ENCODE measurements at regions not wholly inside any gene's neighbourhood (a gene's known extent, or its start where the extent isn't known, plus 50 kb on each side); places are given as distances from the start of the nearest gene placed in this dataset.

- TF ChIP-seq SIN3A (IDR thresholded peaks at IDR 0.05; ENCODE audit: borderline replicate concordance, insufficient read depth, low read length) (no peak), REST (IDR thresholded peaks at IDR 0.05; ENCODE audit: insufficient read depth in 1 of 2, low read depth in 2 of 2, low read length in 2 of 2) (no peak), POLR2AphosphoS5 (IDR thresholded peaks at IDR 0.05; ENCODE audit: low read depth, low read length) (no peak), TAF1 (IDR thresholded peaks at IDR 0.05; ENCODE audit: borderline replicate concordance, insufficient read depth, low read length) (no peak), FOXP2 (optimal IDR thresholded peaks at IDR 0.05; ENCODE audit: borderline replicate concordance, extremely low read depth, extremely low read length, insufficient read depth) (no peak)
Observed at GRCh38 chr5:97242341-97242740, 59.3 kb upstream of the RIOK2 start.

DNA sequence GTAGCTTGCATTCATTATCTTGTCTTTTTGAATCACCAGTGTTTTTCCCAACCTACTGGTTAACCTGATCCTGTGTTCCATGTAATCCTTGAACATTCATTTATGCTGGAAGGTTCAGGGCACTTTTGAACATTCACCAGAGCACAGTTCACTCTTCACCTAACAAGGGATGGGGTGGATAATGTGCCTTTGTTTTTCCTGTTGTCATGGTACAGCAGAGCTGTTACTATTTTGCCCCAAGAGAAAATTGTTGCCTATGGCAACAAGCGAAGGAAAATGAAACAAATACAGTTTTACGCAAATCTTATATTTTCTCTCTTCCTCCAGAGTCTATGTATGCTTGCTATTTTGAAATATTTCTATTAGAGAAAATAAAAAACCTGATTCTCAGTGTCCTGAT is 60.3 kb upstream of the RIOK2 start:
- TF ChIP-seq FOXP2 (optimal IDR thresholded peaks at IDR 0.05; ENCODE audit: borderline replicate concordance, extremely low read depth, extremely low read length, insufficient read depth) (no peak), REST (IDR thresholded peaks at IDR 0.05; ENCODE audit: insufficient read depth in 1 of 2, low read depth in 2 of 2, low read length in 2 of 2) (no peak), SIN3A (IDR thresholded peaks at IDR 0.05; ENCODE audit: borderline replicate concordance, insufficient read depth, low read length) (no peak), POLR2AphosphoS5 (IDR thresholded peaks at IDR 0.05; ENCODE audit: low read depth, low read length) (no peak), TAF1 (IDR thresholded peaks at IDR 0.05; ENCODE audit: borderline replicate concordance, insufficient read depth, low read length) (no peak)

DNA sequence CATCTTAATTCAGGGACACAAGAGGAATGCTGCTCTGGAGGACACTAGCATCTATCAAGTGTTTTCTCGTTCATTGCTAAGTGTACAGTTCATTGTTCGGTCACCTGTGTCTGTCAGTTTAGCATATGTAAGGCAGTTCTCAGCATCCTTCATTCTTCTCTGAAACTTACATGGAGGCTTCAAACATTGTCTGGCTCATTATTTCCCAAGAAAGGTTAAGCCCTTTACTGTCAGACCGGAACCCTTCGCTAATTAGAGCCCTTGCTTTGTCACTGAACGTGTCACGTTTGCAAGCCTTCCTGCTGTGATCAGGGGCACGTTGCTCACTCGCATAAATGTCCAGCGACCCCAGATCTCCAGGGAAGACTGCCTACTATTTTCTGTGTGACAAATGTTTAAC is 62.3 kb upstream of the RIOK2 start:
- TF ChIP-seq TAF1 (IDR thresholded peaks at IDR 0.05; ENCODE audit: borderline replicate concordance, insufficient read depth, low read length): no peak
- TF ChIP-seq FOXP2 (optimal IDR thresholded peaks at IDR 0.05; ENCODE audit: borderline replicate concordance, extremely low read depth, extremely low read length, insufficient read depth): no peak
- TF ChIP-seq POLR2AphosphoS5 (IDR thresholded peaks at IDR 0.05; ENCODE audit: low read depth, low read length): no peak
- TF ChIP-seq SIN3A (IDR thresholded peaks at IDR 0.05; ENCODE audit: borderline replicate concordance, insufficient read depth, low read length): no peak
- no peak for TF ChIP-seq REST (IDR thresholded peaks at IDR 0.05; ENCODE audit: insufficient read depth in 1 of 2, low read depth in 2 of 2, low read length in 2 of 2)

DNA sequence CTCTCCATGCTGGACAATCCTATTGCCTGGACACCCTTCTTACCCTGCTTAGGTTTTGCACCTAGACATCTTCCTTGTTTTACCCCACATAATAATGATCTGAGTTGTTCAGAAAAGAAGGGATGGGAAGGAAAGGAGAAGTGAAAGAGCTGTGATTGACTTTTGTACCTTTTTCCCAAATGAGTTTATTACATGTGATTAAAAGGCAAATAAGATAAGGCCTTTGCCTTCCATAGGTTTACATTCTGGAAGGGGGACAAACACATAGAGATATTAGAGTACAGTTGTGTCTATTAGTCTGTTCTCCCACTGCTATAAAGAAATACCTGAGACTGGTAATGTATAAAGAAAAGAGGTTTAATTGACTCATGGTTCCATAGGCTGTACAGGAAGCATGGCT is 67.1 kb upstream of the RIOK2 start:
- TF ChIP-seq REST (IDR thresholded peaks at IDR 0.05; ENCODE audit: insufficient read depth in 1 of 2, low read depth in 2 of 2, low read length in 2 of 2): no peak

DNA sequence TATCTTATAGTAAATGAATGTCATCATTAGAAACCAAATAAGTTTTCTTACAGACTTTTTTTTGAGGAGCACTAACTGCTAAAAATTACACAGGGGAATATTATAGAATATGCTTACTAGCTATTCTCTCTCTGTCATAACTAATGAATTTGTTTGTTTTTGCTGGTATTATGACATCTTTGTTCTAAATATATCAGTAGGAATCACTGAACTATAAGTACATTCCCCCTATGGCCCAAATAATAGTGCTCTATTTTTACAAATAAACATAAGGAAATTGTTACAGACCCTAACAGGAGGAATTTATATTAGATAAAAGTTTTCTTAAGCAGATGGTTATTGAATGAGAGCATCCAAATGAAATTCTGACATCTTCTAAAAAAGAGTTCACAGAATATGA is 83.0 kb upstream of the RIOK2 start:
- TF ChIP-seq POLR2AphosphoS5 (IDR thresholded peaks at IDR 0.05; ENCODE audit: low read depth, low read length): no peak
- TF ChIP-seq SIN3A (IDR thresholded peaks at IDR 0.05; ENCODE audit: borderline replicate concordance, insufficient read depth, low read length): no peak
- no peak for TF ChIP-seq REST (IDR thresholded peaks at IDR 0.05; ENCODE audit: insufficient read depth in 1 of 2, low read depth in 2 of 2, low read length in 2 of 2)
- TF ChIP-seq FOXP2 (optimal IDR thresholded peaks at IDR 0.05; ENCODE audit: borderline replicate concordance, extremely low read depth, extremely low read length, insufficient read depth): no peak
- no peak for TF ChIP-seq TAF1 (IDR thresholded peaks at IDR 0.05; ENCODE audit: borderline replicate concordance, insufficient read depth, low read length)
